Prostate gland (tissue), 2 donors: ENCODE measurements at regions not wholly inside any gene's neighbourhood (a gene's known extent, or its start where the extent isn't known, plus 50 kb on each side); places are given as distances from the start of the nearest gene placed in this dataset.

Experiments used
- DNase-seq: peaks from one replicate; pipeline ENCODE4 v3.0.0-alpha.2; 2019; ENCODE audit warnings: low spot score
- H3K27ac ChIP-seq, 2 donors: fragments of 200-600 bp; sonication (generic); 2 replicates each; pipeline ENCODE4 v1.5.1; 2017 to 2019
- H3K27me3 ChIP-seq: fragments of 200-600 bp; sonication (generic); replicated peaks from 2 replicates; pipeline ENCODE4 v1.5.1; 2019; ENCODE audit not compliant: insufficient read depth
- H3K36me3 ChIP-seq, 2 donors: fragments of 200-600 bp; sonication (generic); 1 replicate in 1 of 2; 2 replicates in 1 of 2; pipeline versions ENCODE4 v1.5.1 to v1.8.1; 2017 to 2019
- H3K4me1 ChIP-seq: fragments of 200-600 bp; sonication (generic); replicated peaks from 2 replicates; pipeline ENCODE4 v1.5.1; 2019
- H3K4me3 ChIP-seq, 2 donors: fragments of 200-600 bp; sonication (generic); 2 replicates each; pipeline ENCODE4 v1.5.1; 2017 to 2019
- H3K9me3 ChIP-seq: fragments of 200-600 bp; sonication (generic); 2 replicates; pipeline ENCODE4 v1.5.1; 2017
- POLR2A ChIP-seq: fragments of 450-650 bp; IDR thresholded peaks from one replicate; pipeline ENCODE4 v1.6.1; 2016; ENCODE audit warnings: antibody characterized with exemption, mild to moderate bottlenecking
- POLR2AphosphoS5 ChIP-seq: sonication (generic); formaldehyde crosslinking; IDR thresholded peaks from one replicate; pipeline ENCODE4 v1.6.1; 2017; ENCODE audit warnings: antibody characterized with exemption
- WGBS: methylation state at CpG from one replicate; pipeline ENCODE4 v1.1.5; 2018; 5-methylcytosine and 5-hydroxymethylcytosine counted together
- intact Hi-C: fragments of 100-400 bp; cut with DNase I; formaldehyde crosslinking; loops from one replicate; pipeline ENCODE4 v1.14.2; 2022
- TF ChIP-seq, protein P1 (sequence below), 4 experiments: fragments of 200-600 bp in 2 of 4; fragments of 450-650 bp in 2 of 4; sonication (generic) in 2 of 4; IDR thresholded peaks; 1 replicate in 3 of 4; 2 replicates in 1 of 4; pipeline ENCODE4 v1.5.1; 2016 to 2019; ENCODE audit warnings: antibody characterized with exemption in 4 of 4, mild to moderate bottlenecking in 2 of 4, moderate library complexity in 2 of 4

DNA sequence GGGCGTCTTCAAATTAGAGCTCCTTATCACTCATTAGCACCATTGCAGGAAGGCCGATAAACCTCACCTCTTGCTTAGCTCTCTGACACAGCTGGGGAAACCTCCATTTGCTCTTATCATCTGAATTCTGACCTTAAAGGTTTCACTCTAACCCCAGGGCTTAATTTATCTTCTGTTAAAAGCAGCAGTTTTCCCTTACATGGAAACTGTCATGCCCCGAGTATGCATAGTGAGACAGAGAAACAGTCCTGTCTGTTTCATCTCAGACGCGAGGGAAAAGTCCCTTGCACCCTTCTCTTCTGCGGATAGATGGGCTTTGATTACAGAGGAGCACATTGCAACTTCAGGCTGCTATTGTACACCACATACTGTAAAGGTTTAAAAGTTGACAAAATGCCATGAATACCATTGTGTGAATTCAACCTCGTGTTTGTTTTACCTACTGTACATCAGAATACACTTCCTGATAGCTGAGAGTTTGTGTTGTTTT, 191.5 kb upstream of the BMP2 start:
- WGBS, result 48% methylated on average over 7 of the region's 7 CpGs
- no peaks in the 10 kb centered on the region for H3K9me3 ChIP-seq
- DNase-seq, result no peak
- H3K27ac ChIP-seq, result no peak overlapping the region
- intact Hi-C loops, result no loop called here
- H3K4me3 ChIP-seq, result no peak overlapping the region
- H3K36me3 ChIP-seq, result no peaks in the 10 kb centered on the region
- no peaks in the 10 kb centered on the region for H3K4me1 ChIP-seq
- TF ChIP-seq POLR2AphosphoS5 (no peak), POLR2A (no peak)
- TF ChIP-seq, protein P1, sequence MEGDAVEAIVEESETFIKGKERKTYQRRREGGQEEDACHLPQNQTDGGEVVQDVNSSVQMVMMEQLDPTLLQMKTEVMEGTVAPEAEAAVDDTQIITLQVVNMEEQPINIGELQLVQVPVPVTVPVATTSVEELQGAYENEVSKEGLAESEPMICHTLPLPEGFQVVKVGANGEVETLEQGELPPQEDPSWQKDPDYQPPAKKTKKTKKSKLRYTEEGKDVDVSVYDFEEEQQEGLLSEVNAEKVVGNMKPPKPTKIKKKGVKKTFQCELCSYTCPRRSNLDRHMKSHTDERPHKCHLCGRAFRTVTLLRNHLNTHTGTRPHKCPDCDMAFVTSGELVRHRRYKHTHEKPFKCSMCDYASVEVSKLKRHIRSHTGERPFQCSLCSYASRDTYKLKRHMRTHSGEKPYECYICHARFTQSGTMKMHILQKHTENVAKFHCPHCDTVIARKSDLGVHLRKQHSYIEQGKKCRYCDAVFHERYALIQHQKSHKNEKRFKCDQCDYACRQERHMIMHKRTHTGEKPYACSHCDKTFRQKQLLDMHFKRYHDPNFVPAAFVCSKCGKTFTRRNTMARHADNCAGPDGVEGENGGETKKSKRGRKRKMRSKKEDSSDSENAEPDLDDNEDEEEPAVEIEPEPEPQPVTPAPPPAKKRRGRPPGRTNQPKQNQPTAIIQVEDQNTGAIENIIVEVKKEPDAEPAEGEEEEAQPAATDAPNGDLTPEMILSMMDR (IDR thresholded peaks at IDR 0.05), result no peak
- no peaks in the 10 kb centered on the region for H3K27me3 ChIP-seq

- no peak overlapping the region for H3K4me3 ChIP-seq
- DNase-seq, result no peak
- intact Hi-C loops, result no loop called here
- no peak overlapping the region for H3K27ac ChIP-seq
- WGBS, result 79% methylated on average over 3 of the region's 3 CpGs
- TF ChIP-seq POLR2AphosphoS5 (no peak), POLR2A (no peak)
- TF ChIP-seq, protein P1 (IDR thresholded peaks at IDR 0.05), result no peak
- no peaks in the 10 kb centered on the region for H3K9me3 ChIP-seq
- H3K27me3 ChIP-seq, result no peaks in the 10 kb centered on the region
- no peaks in the 10 kb centered on the region for H3K36me3 ChIP-seq
- H3K4me1 ChIP-seq, result no peaks in the 10 kb centered on the region
Observed at GRCh38 chr20:6566821-6567220, 200.7 kb upstream of the BMP2 start.

DNA sequence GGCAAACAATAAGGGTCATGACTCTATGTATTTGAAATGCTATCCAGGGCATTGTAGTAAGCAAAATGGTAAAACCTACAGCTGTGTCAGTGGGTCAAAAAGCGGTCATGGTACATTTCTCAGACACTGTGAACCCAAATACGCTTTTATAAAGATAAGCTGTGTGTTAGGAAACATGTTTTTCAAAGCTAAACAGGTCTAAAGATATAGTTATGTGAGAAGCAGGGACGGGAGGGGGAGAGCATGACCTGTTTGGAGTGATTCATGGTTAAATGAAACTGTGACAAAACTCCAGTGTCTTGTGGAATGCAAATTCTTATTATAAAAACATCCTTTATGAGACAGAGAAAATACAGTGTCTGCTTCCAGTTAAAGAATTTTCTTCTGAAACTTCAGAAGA, 205.4 kb upstream of the BMP2 start:
- Histone ChIP-seq H3K4me1 (no peaks in the 10 kb centered on the region), H3K36me3 (no peaks in the 10 kb centered on the region), H3K4me3 (no peak overlapping the region), H3K27me3 (no peaks in the 10 kb centered on the region), H3K9me3 (no peaks in the 10 kb centered on the region), H3K27ac (no peak overlapping the region)
- WGBS, result 36% methylated on average over 3 of the region's 3 CpGs
- DNase-seq, result no peak
- TF ChIP-seq, protein P1 (IDR thresholded peaks at IDR 0.05), result no peak
- TF ChIP-seq POLR2AphosphoS5 (no peak), POLR2A (no peak)
- intact Hi-C loops, result no loop called here

DNA sequence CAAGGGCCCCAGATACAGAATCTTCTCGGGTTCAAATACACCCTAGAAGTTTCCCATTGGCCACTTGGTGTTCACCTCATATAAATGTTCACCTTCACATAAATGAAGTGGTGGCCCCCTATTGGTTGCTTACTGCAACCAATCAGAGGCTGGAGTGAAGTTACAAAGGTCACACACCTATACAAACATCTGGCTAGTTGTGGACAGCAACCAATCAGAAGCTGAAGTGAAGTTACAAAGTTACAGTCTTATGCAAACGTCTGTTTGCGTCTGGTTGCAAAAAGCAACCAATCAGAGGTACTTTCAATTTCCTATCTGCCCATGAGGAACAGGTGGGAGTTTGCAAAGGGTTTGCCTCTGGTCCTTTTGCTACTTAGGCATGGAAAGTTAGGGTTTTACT, 206.5 kb upstream of the BMP2 start:
- Histone ChIP-seq H3K4me1 (no peaks in the 10 kb centered on the region), H3K27me3 (no peaks in the 10 kb centered on the region), H3K4me3 (no peak overlapping the region), H3K36me3 (no peaks in the 10 kb centered on the region), H3K9me3 (no peaks in the 10 kb centered on the region), H3K27ac (no peak overlapping the region)
- no peak for DNase-seq
- intact Hi-C loops, result no loop called here
- no peak for TF ChIP-seq POLR2AphosphoS5
- TF ChIP-seq, protein P1 (IDR thresholded peaks at IDR 0.05), result no peak
- TF ChIP-seq POLR2A, result no peak
- 78% methylated on average over 3 of the region's 3 CpGs for WGBS

DNA sequence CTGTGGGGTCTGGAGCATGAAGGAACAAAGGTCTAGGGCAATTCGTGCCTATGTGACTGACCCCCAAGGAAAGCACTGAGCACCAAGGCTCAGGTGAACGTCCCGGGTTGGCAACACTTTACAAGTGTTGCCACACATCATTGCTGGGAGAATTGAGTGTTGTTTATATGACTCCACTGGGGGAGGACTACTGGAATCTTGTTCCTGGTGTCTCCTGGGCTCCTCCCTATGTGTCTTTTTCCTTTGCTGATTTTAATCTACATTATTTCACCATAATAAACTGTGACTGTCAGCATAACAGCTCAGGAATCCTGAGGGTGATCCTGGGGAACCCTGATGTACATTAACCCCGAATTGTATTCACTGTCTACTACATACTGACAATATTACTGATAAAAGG, 207.7 kb upstream of the BMP2 start:
- H3K27ac ChIP-seq, result no peak overlapping the region
- no peaks in the 10 kb centered on the region for H3K27me3 ChIP-seq
- no peaks in the 10 kb centered on the region for H3K36me3 ChIP-seq
- WGBS, result 61% methylated on average over 4 of the region's 4 CpGs
- H3K9me3 ChIP-seq, result no peaks in the 10 kb centered on the region
- no peaks in the 10 kb centered on the region for H3K4me1 ChIP-seq
- TF ChIP-seq, protein P1 (IDR thresholded peaks at IDR 0.05), result no peak
- no peak for TF ChIP-seq POLR2A
- TF ChIP-seq POLR2AphosphoS5, result no peak
- no peak overlapping the region for H3K4me3 ChIP-seq
- DNase-seq, result no peak
- intact Hi-C loops, result no loop called here
